ENCODE measurements at regions not wholly inside any gene's neighbourhood (a gene's known extent, or its start where the extent isn't known, plus 50 kb on each side); places are given as distances from the start of the nearest gene placed in this dataset.

- H3K79me2 ChIP-seq (ENCODE audit: insufficient read depth, low read length): no peaks in the 10 kb centered on the region
- no peak overlapping the region for H3K4me2 ChIP-seq (ENCODE audit: low read length)
- no peaks in the 10 kb centered on the region for H3K9me2 ChIP-seq (ENCODE audit: low read depth, low read length)
- no peak overlapping the region for H3K27ac ChIP-seq (ENCODE audit: low read depth, low read length, poor library complexity, severe bottlenecking)
- H3K4me3 ChIP-seq (ENCODE audit: low read depth, low read length, poor library complexity, severe bottlenecking): no peak overlapping the region
- no peaks in the 10 kb centered on the region for H3F3A ChIP-seq (ENCODE audit: insufficient read depth, low read length)
- no peaks in the 10 kb centered on the region for H3K4me1 ChIP-seq (ENCODE audit: insufficient read depth, low read length, severe bottlenecking)
- TF ChIP-seq EZH2 (IDR thresholded peaks at IDR 0.05; ENCODE audit: borderline replicate concordance, low read length): no peak
- TF ChIP-seq, protein P1, sequence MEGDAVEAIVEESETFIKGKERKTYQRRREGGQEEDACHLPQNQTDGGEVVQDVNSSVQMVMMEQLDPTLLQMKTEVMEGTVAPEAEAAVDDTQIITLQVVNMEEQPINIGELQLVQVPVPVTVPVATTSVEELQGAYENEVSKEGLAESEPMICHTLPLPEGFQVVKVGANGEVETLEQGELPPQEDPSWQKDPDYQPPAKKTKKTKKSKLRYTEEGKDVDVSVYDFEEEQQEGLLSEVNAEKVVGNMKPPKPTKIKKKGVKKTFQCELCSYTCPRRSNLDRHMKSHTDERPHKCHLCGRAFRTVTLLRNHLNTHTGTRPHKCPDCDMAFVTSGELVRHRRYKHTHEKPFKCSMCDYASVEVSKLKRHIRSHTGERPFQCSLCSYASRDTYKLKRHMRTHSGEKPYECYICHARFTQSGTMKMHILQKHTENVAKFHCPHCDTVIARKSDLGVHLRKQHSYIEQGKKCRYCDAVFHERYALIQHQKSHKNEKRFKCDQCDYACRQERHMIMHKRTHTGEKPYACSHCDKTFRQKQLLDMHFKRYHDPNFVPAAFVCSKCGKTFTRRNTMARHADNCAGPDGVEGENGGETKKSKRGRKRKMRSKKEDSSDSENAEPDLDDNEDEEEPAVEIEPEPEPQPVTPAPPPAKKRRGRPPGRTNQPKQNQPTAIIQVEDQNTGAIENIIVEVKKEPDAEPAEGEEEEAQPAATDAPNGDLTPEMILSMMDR (IDR thresholded peaks at IDR 0.05; ENCODE audit: low read length): no peak
- H3K9me3 ChIP-seq (ENCODE audit: low read length): no peaks in the 10 kb centered on the region
- H2AFZ ChIP-seq (ENCODE audit: low read length): no peak overlapping the region
- no peaks in the 10 kb centered on the region for H4K20me1 ChIP-seq (ENCODE audit: insufficient read depth, low read length)
- H3K9ac ChIP-seq (ENCODE audit: low read length): no peak overlapping the region
- H3K27me3 ChIP-seq (ENCODE audit: insufficient read depth, low read length): no peaks in the 10 kb centered on the region
- H3K36me3 ChIP-seq (ENCODE audit: insufficient read depth, low read length): no peaks in the 10 kb centered on the region
These were observed 115.6 kb upstream of the MROH9 start for GRCh38 chr1:170819781-170820180.

- H3K4me3 ChIP-seq (ENCODE audit: low read depth, low read length, poor library complexity, severe bottlenecking): no peak overlapping the region
These were observed 112.2 kb upstream of the MROH9 start for GRCh38 chr1:170823120-170823519.

GRCh38 chr1:170831276-170831675 lies 104.1 kb upstream of the MROH9 start:
- H3K27me3 ChIP-seq (ENCODE audit: insufficient read depth, low read length): no peaks in the 10 kb centered on the region
- no peak overlapping the region for H3K9ac ChIP-seq (ENCODE audit: low read length)
- no peaks in the 10 kb centered on the region for H4K20me1 ChIP-seq (ENCODE audit: insufficient read depth, low read length)
- H3K79me2 ChIP-seq (ENCODE audit: insufficient read depth, low read length): no peaks in the 10 kb centered on the region
- H3F3A ChIP-seq (ENCODE audit: insufficient read depth, low read length): no peaks in the 10 kb centered on the region
- no peaks in the 10 kb centered on the region for H3K9me3 ChIP-seq (ENCODE audit: low read length)
- no peaks in the 10 kb centered on the region for H3K9me2 ChIP-seq (ENCODE audit: low read depth, low read length)
- H3K4me1 ChIP-seq (ENCODE audit: insufficient read depth, low read length, severe bottlenecking): no peaks in the 10 kb centered on the region
- H3K4me3 ChIP-seq (ENCODE audit: low read depth, low read length, poor library complexity, severe bottlenecking): no peak overlapping the region
- no peak overlapping the region for H3K4me2 ChIP-seq (ENCODE audit: low read length)
- no peak overlapping the region for H2AFZ ChIP-seq (ENCODE audit: low read length)
- TF ChIP-seq, protein P1 (IDR thresholded peaks at IDR 0.05; ENCODE audit: low read length): no peak
- no peak for TF ChIP-seq EZH2 (IDR thresholded peaks at IDR 0.05; ENCODE audit: borderline replicate concordance, low read length)
- no peak overlapping the region for H3K27ac ChIP-seq (ENCODE audit: low read depth, low read length, poor library complexity, severe bottlenecking)
- H3K36me3 ChIP-seq (ENCODE audit: insufficient read depth, low read length): no peaks in the 10 kb centered on the region

More at GRCh38 chr1:170823120-170823519, 112.2 kb upstream of the MROH9 start:
- H3F3A ChIP-seq (ENCODE audit: insufficient read depth, low read length): no peaks in the 10 kb centered on the region
- H3K36me3 ChIP-seq (ENCODE audit: insufficient read depth, low read length): no peaks in the 10 kb centered on the region
- H3K27ac ChIP-seq (ENCODE audit: low read depth, low read length, poor library complexity, severe bottlenecking): no peak overlapping the region
- no peaks in the 10 kb centered on the region for H3K79me2 ChIP-seq (ENCODE audit: insufficient read depth, low read length)
- no peak overlapping the region for H3K4me2 ChIP-seq (ENCODE audit: low read length)
- no peak overlapping the region for H3K9ac ChIP-seq (ENCODE audit: low read length)
- no peaks in the 10 kb centered on the region for H3K27me3 ChIP-seq (ENCODE audit: insufficient read depth, low read length)
- no peaks in the 10 kb centered on the region for H3K4me1 ChIP-seq (ENCODE audit: insufficient read depth, low read length, severe bottlenecking)
- H3K9me3 ChIP-seq (ENCODE audit: low read length): no peaks in the 10 kb centered on the region
- no peaks in the 10 kb centered on the region for H3K9me2 ChIP-seq (ENCODE audit: low read depth, low read length)
- no peaks in the 10 kb centered on the region for H4K20me1 ChIP-seq (ENCODE audit: insufficient read depth, low read length)
- H2AFZ ChIP-seq (ENCODE audit: low read length): no peak overlapping the region
- TF ChIP-seq, protein P1 (IDR thresholded peaks at IDR 0.05; ENCODE audit: low read length): no peak
- TF ChIP-seq EZH2 (IDR thresholded peaks at IDR 0.05; ENCODE audit: borderline replicate concordance, low read length): no peak

Measured in OCI-LY1 (cell line).